ENCODE measurements at regions not wholly inside any gene's neighbourhood (a gene's known extent, or its start where the extent isn't known, plus 50 kb on each side); places are given as distances from the start of the nearest gene placed in this dataset.

DNA sequence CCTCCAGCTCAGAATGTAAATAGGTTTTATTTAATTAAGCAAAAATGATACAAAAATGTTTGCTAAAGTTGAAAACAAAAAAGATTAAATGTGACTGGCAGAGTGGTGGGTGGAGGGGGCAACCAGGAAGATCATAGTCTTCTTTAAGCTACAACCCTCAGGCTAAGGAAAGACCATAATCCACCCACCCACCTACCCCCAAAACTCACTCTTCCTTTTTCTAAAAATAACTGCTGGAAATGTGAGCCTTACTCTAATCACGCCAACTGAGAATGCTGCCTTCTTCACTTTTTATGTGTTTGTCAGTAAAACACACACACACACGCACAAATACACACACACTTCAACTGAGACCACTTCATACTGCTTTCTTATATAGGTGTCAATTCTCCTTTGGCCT is 230.0 kb upstream of the EGLN3 start:
- no peak for DNase-seq
- H3K36me3 Mint-ChIP-seq: peaks cover 0 to 3% (median 0%) of the 10 kb centered on the region in 3 donors
- ChIA-PET CTCF (no interaction called here), POLR2A (no interaction called here)
- Histone ChIP-seq H3K4me3 (ENCODE audit: low read length) (no peak overlapping the region), H3K4me1 (ENCODE audit: insufficient read depth, low read length) (no peaks in the 10 kb centered on the region), H3K27me3 (ENCODE audit: insufficient read depth, low read length, poor library complexity, severe bottlenecking) (no peaks in the 10 kb centered on the region), H3K27ac (ENCODE audit: low read depth, low read length) (no peak overlapping the region), H3K9me3 (ENCODE audit: low read length) (no peaks in the 10 kb centered on the region), H3K36me3 (ENCODE audit: insufficient read depth, low read length) (no peaks in the 10 kb centered on the region)
- no peak overlapping the region for H3K4me3 Mint-ChIP-seq
- no peaks in the 10 kb centered on the region for H3K4me1 Mint-ChIP-seq
- H3K27ac Mint-ChIP-seq: no peak overlapping the region
- no peaks in the 10 kb centered on the region for H3K27me3 Mint-ChIP-seq
- H3K9me3 Mint-ChIP-seq: no peaks in the 10 kb centered on the region

DNA sequence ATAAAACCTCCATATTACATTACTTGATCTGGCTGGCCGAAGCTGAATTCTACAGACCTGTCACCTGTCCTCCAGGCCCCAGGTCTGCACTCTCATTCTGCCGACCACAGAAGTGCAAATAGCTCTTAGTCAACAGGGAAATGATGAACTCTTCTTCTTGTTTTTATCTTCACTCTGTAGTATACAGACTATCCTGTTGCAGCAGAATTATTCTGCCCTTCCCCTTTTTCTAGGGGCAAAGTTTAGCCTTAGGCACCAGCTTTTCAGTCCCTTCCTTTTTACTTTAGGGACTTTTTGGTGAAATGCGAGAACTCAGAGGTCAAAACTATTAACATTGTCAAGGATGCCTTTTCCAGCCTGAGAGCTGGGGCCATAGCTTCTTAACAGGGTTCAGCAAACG is 229.6 kb upstream of the EGLN3 start:
- Histone ChIP-seq H3K4me1 (ENCODE audit: insufficient read depth, low read length) (no peaks in the 10 kb centered on the region), H3K4me3 (ENCODE audit: low read length) (no peak overlapping the region), H3K27ac (ENCODE audit: low read depth, low read length) (no peak overlapping the region), H3K9me3 (ENCODE audit: low read length) (no peaks in the 10 kb centered on the region), H3K27me3 (ENCODE audit: insufficient read depth, low read length, poor library complexity, severe bottlenecking) (no peaks in the 10 kb centered on the region), H3K36me3 (ENCODE audit: insufficient read depth, low read length) (no peaks in the 10 kb centered on the region)
- Mint-ChIP-seq H3K4me3 (no peak overlapping the region), H3K4me1 (no peaks in the 10 kb centered on the region), H3K27me3 (no peaks in the 10 kb centered on the region), H3K27ac (no peak overlapping the region), H3K36me3 (peaks cover 0 to 3% (median 0%) of the 10 kb centered on the region in 3 donors), H3K9me3 (no peaks in the 10 kb centered on the region)
- ChIA-PET CTCF (no interaction called here), POLR2A (no interaction called here)
- DNase-seq: no peak

GRCh38 chr14:34179727-34180126 is 228.9 kb upstream of the EGLN3 start:
- H3K36me3 Mint-ChIP-seq: peaks cover 0 to 3% (median 0%) of the 10 kb centered on the region in 3 donors
- H3K4me3 ChIP-seq (ENCODE audit: low read length): no peak overlapping the region
- no peaks in the 10 kb centered on the region for H3K27me3 Mint-ChIP-seq
- POLR2A ChIA-PET: no interaction called here
- H3K27ac Mint-ChIP-seq: no peak overlapping the region
- DNase-seq: no peak
- CTCF ChIA-PET: no interaction called here
- H3K9me3 ChIP-seq (ENCODE audit: low read length): no peaks in the 10 kb centered on the region
- H3K27ac ChIP-seq (ENCODE audit: low read depth, low read length): no peak overlapping the region
- H3K36me3 ChIP-seq (ENCODE audit: insufficient read depth, low read length): no peaks in the 10 kb centered on the region
- H3K4me3 Mint-ChIP-seq: no peak overlapping the region
- H3K4me1 Mint-ChIP-seq: no peaks in the 10 kb centered on the region
- H3K4me1 ChIP-seq (ENCODE audit: insufficient read depth, low read length): no peaks in the 10 kb centered on the region
- H3K27me3 ChIP-seq (ENCODE audit: insufficient read depth, low read length, poor library complexity, severe bottlenecking): no peaks in the 10 kb centered on the region
- no peaks in the 10 kb centered on the region for H3K9me3 Mint-ChIP-seq

GRCh38 chr14:34177466-34177865 is 226.6 kb upstream of the EGLN3 start:
- Histone ChIP-seq H3K27ac (ENCODE audit: low read depth, low read length) (no peak overlapping the region), H3K4me3 (ENCODE audit: low read length) (no peak overlapping the region), H3K4me1 (ENCODE audit: insufficient read depth, low read length) (no peaks in the 10 kb centered on the region), H3K36me3 (ENCODE audit: insufficient read depth, low read length) (no peaks in the 10 kb centered on the region), H3K27me3 (ENCODE audit: insufficient read depth, low read length, poor library complexity, severe bottlenecking) (no peaks in the 10 kb centered on the region), H3K9me3 (ENCODE audit: low read length) (no peaks in the 10 kb centered on the region)
- H3K4me3 Mint-ChIP-seq: no peak overlapping the region
- peaks cover 0 to 5% of the 10 kb centered on the region in 2 donors for H3K27me3 Mint-ChIP-seq
- H3K27ac Mint-ChIP-seq: no peak overlapping the region
- H3K9me3 Mint-ChIP-seq: no peaks in the 10 kb centered on the region
- POLR2A ChIA-PET: no interaction called here
- H3K4me1 Mint-ChIP-seq: no peaks in the 10 kb centered on the region
- no peak for DNase-seq
- CTCF ChIA-PET: no interaction called here
- no peaks in the 10 kb centered on the region for H3K36me3 Mint-ChIP-seq

GRCh38 chr14:34175574-34175973 is 224.7 kb upstream of the EGLN3 start:
- Mint-ChIP-seq H3K36me3 (no peaks in the 10 kb centered on the region), H3K4me3 (no peak overlapping the region), H3K27ac (peak overlapping the region in 1 of 8 donors; percentile 12), H3K27me3 (peaks cover 0 to 5% of the 10 kb centered on the region in 2 donors), H3K9me3 (no peaks in the 10 kb centered on the region), H3K4me1 (no peaks in the 10 kb centered on the region)
- no peak for DNase-seq
- no peaks in the 10 kb centered on the region for H3K27me3 ChIP-seq (ENCODE audit: insufficient read depth, low read length, poor library complexity, severe bottlenecking)
- H3K4me3 ChIP-seq (ENCODE audit: low read length): no peak overlapping the region
- H3K9me3 ChIP-seq (ENCODE audit: low read length): no peaks in the 10 kb centered on the region
- ChIA-PET POLR2A (no interaction called here), CTCF (no interaction called here)
- no peaks in the 10 kb centered on the region for H3K36me3 ChIP-seq (ENCODE audit: insufficient read depth, low read length)
- no peaks in the 10 kb centered on the region for H3K4me1 ChIP-seq (ENCODE audit: insufficient read depth, low read length)
- H3K27ac ChIP-seq (ENCODE audit: low read depth, low read length): no peak overlapping the region

DNA sequence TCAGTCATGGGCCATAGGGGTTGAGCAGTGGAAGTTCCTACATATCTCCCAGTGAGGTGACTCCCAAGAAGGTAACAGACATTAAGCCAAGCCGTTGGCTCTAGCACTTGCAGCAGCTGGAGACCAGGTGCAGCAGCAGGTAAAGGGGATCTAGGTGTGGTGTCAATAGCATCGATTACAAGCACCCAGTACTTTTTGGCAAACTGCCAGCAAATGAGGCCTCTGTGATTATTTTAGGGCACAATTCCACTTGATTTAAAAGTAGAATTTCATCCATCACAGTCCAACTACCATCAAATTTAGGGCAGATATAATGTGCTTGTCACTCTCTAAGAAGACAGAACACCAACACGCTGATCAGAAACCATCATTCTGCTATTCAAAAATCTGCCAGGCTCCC is 224.1 kb upstream of the EGLN3 start:
- H3K4me3 ChIP-seq (ENCODE audit: low read length): no peak overlapping the region
- H3K27ac ChIP-seq (ENCODE audit: low read depth, low read length): no peak overlapping the region
- no peaks in the 10 kb centered on the region for H3K36me3 ChIP-seq (ENCODE audit: insufficient read depth, low read length)
- Mint-ChIP-seq H3K4me1 (no peaks in the 10 kb centered on the region), H3K27ac (no peak overlapping the region), H3K4me3 (no peak overlapping the region), H3K27me3 (peaks cover 0 to 5% of the 10 kb centered on the region in 2 donors), H3K9me3 (no peaks in the 10 kb centered on the region), H3K36me3 (no peaks in the 10 kb centered on the region)
- H3K9me3 ChIP-seq (ENCODE audit: low read length): no peaks in the 10 kb centered on the region
- no peak for DNase-seq
- H3K27me3 ChIP-seq (ENCODE audit: insufficient read depth, low read length, poor library complexity, severe bottlenecking): no peaks in the 10 kb centered on the region
- POLR2A ChIA-PET: no interaction called here
- H3K4me1 ChIP-seq (ENCODE audit: insufficient read depth, low read length): no peaks in the 10 kb centered on the region
- CTCF ChIA-PET: no interaction called here

DNA sequence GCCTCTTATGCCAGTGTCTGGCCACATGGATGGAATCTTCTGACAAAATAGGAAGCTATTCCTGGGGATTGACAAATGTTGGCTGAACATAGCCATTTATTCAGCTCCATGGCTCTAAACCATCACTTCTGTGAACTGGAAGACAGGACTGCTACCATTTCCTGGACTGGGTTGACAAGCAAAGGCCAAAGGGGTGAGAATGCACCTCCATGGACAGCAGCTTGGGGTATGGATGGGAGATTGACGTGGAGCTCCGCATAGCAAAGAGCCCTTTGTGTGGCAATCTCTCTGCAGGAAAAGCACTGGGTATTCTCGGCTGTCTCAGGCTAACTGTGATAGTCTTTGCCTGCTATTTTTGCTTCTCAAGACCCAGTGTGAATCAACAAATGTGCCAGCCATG is 223.0 kb upstream of the EGLN3 start:
- Histone ChIP-seq H3K27me3 (ENCODE audit: insufficient read depth, low read length, poor library complexity, severe bottlenecking) (no peaks in the 10 kb centered on the region), H3K36me3 (ENCODE audit: insufficient read depth, low read length) (no peaks in the 10 kb centered on the region), H3K9me3 (ENCODE audit: low read length) (no peaks in the 10 kb centered on the region), H3K4me3 (ENCODE audit: low read length) (no peak overlapping the region), H3K4me1 (ENCODE audit: insufficient read depth, low read length) (no peaks in the 10 kb centered on the region), H3K27ac (ENCODE audit: low read depth, low read length) (no peak overlapping the region)
- H3K27me3 Mint-ChIP-seq: peaks cover 0 to 5% of the 10 kb centered on the region in 2 donors
- no peaks in the 10 kb centered on the region for H3K9me3 Mint-ChIP-seq
- ChIA-PET POLR2A (no interaction called here), CTCF (no interaction called here)
- H3K27ac Mint-ChIP-seq: no peak overlapping the region
- DNase-seq: no peak
- H3K4me1 Mint-ChIP-seq: no peaks in the 10 kb centered on the region
- H3K36me3 Mint-ChIP-seq: no peaks in the 10 kb centered on the region
- no peak overlapping the region for H3K4me3 Mint-ChIP-seq

GRCh38 chr14:34172550-34173368 is 221.9 kb upstream of the EGLN3 start:
- Mint-ChIP-seq H3K9me3 (no peaks in the 10 kb centered on the region), H3K27me3 (peaks cover 0 to 5% of the 10 kb centered on the region in 2 donors), H3K36me3 (no peaks in the 10 kb centered on the region), H3K4me1 (no peaks in the 10 kb centered on the region), H3K4me3 (no peak overlapping the region), H3K27ac (no peak overlapping the region)
- DNase-seq: no peak
- Histone ChIP-seq H3K4me3 (ENCODE audit: low read length) (no peak overlapping the region), H3K27ac (ENCODE audit: low read depth, low read length) (no peak overlapping the region), H3K36me3 (ENCODE audit: insufficient read depth, low read length) (no peaks in the 10 kb centered on the region), H3K4me1 (ENCODE audit: insufficient read depth, low read length) (no peaks in the 10 kb centered on the region), H3K27me3 (ENCODE audit: insufficient read depth, low read length, poor library complexity, severe bottlenecking) (no peaks in the 10 kb centered on the region), H3K9me3 (ENCODE audit: low read length) (no peaks in the 10 kb centered on the region)
- CTCF ChIA-PET: no interaction called here
- POLR2A ChIA-PET: no interaction called here

- no peaks in the 10 kb centered on the region for H3K9me3 Mint-ChIP-seq
- Histone ChIP-seq H3K9me3 (ENCODE audit: low read length) (no peaks in the 10 kb centered on the region), H3K4me1 (ENCODE audit: insufficient read depth, low read length) (no peaks in the 10 kb centered on the region), H3K4me3 (ENCODE audit: low read length) (no peak overlapping the region), H3K36me3 (ENCODE audit: insufficient read depth, low read length) (no peaks in the 10 kb centered on the region), H3K27ac (ENCODE audit: low read depth, low read length) (no peak overlapping the region), H3K27me3 (ENCODE audit: insufficient read depth, low read length, poor library complexity, severe bottlenecking) (no peaks in the 10 kb centered on the region)
- peaks cover 0 to 5% of the 10 kb centered on the region in 2 donors for H3K27me3 Mint-ChIP-seq
- no peaks in the 10 kb centered on the region for H3K36me3 Mint-ChIP-seq
- H3K4me1 Mint-ChIP-seq: no peaks in the 10 kb centered on the region
- POLR2A ChIA-PET: no interaction called here
- DNase-seq: no peak
- H3K4me3 Mint-ChIP-seq: no peak overlapping the region
- H3K27ac Mint-ChIP-seq: no peak overlapping the region
- CTCF ChIA-PET: no interaction called here
These were observed 221.2 kb upstream of the EGLN3 start for GRCh38 chr14:34172173-34172451.

Measured in CD8-positive, alpha-beta memory T cell (primary cell).